HG03460 (cell line): ENCODE measurements at regions not wholly inside any gene's neighbourhood (a gene's known extent, or its start where the extent isn't known, plus 50 kb on each side); places are given as distances from the start of the nearest gene placed in this dataset.

Experiments used
- ATAC-seq: cut with Tn5 transposase; IDR thresholded peaks from one replicate; pipeline ENCODE4 v1.9.1; 2021; ENCODE audit not compliant: unreplicated experiment

DNA sequence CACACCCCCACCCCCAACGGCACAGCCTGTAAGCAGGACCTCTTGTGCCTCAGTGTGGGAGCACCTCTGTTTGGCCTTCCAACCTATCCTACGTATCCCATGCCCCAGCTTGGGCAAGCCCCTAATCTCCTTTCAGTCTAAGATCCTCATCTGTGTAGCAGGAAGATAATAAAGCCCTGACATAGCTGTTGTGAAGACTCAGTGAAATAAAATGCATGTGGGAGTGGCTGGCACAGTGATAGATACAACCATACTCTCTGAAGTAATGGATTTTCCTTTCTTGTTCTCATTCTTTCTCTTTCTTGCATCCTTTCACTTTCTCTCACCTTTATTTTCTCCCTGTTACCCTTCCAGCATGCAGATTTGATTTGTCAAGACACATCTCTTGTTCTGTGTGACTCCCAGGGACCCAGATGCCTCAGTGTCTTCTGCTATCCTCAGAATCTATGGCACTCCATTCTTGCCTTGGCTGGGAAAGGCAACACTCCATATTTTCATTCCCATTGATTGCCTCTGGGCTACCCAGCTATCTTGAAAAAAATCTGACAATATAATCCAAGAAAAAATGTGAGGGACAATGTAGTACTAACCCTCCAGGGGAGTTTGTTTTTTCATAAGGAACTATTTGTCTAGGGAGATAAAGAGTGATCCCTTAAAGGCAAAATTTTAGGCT is 207.2 kb upstream of the SETBP1 start:
- no peak for ATAC-seq

GRCh38 chr18:44474067-44474411 is 206.6 kb upstream of the SETBP1 start:
- ATAC-seq, result no peak

GRCh38 chr18:44474591-44474990 is 206.1 kb upstream of the SETBP1 start:
- ATAC-seq, result no peak

GRCh38 chr18:44482761-44483160 is 197.9 kb upstream of the SETBP1 start:
- ATAC-seq, result no peak

- no peak for ATAC-seq
Measured at GRCh38 chr18:44495151-44495550, 185.5 kb upstream of the SETBP1 start.

GRCh38 chr18:44497311-44497710 is 183.4 kb upstream of the SETBP1 start:
- ATAC-seq, result no peak

DNA sequence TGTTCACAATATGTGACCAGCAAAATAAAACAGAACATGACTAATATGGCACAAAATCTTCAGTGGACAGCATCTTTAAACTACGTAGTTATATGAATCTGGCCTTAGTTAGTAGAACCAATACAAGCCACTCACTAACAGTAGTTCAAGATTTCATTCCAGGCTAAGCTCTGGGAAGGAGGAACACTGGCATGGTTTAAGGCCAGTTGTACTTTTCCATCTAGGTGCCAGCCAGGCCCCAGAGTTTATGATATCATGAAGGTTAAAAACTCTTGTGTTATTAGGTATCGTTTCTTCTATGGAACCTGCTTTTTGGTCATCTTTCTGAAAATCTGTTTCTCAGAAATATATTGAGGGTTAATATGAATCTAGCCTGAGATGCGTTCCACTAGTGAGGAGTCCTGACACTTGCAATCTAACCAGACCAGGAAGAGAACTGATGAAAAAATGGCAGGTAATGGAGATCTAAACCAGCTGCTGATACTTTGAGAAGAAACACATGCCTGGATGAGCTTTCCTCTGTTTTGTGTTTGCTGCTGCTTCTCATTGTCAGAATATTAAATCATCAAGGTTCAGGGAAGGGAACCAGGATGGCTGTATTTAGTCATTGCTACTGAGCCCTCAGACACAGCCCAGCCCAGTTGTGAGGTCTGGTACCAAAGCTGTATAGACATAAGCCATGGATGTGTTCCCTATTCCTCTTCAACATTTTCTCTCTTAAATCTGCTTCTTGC is 182.8 kb upstream of the SETBP1 start:
- no peak for ATAC-seq

GRCh38 chr18:44500808-44501610 is 179.7 kb upstream of the SETBP1 start:
- ATAC-seq, result no peak

GRCh38 chr18:44502221-44502620 is 178.5 kb upstream of the SETBP1 start:
- ATAC-seq, result no peak

DNA sequence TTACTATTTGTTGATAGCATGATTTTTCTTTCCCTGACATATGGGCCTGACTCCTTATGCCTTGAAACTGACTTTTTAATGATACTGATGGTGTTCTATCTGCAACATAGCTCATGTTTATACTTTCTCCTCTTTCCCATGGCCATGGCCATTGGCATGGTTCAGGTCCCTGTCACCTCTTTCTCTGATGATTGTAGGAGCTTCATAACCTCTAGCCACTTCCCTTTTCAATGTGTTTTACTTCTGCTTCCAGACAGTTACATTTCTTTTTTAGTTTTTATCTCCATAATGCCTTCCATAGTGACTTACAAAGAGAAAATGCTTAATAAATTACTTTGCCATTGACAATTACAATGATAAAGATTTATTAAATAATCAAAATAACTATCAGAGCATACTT is 177.9 kb upstream of the SETBP1 start:
- ATAC-seq, result no peak

- ATAC-seq, result no peak
Measured at GRCh38 chr18:44503854-44504253, 176.8 kb upstream of the SETBP1 start.

- ATAC-seq, result peak; percentile 79
Measured at GRCh38 chr18:44507729-44508325, 172.9 kb upstream of the SETBP1 start.

DNA sequence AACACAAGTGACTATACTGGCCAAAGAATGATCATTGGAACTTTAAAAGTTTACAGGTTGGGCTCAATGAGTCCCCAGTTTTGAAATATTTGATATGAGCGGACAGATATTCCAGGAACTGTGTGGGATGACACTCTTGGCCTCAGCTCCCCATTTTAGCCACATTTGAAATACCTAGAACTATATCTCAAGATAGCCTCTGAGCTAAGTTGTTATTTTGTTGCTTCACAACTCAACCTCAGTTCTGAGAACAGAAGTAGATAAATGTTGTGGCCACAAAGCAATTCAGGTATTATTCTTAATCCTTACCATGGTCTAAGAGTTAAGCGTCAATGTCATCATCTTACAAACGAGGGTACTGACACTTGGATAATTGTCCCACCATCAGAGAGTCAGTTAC is 172.2 kb upstream of the SETBP1 start:
- ATAC-seq, result no peak

GRCh38 chr18:44509048-44509447 is 171.6 kb upstream of the SETBP1 start:
- ATAC-seq, result no peak

DNA sequence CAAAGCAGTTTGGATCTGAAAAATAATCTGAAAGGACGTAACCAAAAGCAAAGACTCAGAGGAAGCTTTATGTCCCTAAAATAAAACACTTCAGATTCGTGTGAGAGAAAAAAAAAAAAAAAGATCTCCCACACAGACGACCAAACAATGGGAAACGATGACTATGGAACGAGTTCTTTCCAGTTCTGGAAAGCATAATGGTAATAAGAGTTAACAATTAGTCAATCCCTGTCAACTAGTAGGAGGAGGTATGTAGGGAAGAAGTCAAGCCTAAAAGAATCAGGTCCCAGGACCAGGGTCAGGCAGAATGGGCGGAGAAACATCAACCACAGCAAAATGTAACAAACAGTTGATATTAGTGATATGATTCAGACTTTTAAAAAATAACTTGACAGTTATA is 170.3 kb upstream of the SETBP1 start:
- no peak for ATAC-seq

DNA sequence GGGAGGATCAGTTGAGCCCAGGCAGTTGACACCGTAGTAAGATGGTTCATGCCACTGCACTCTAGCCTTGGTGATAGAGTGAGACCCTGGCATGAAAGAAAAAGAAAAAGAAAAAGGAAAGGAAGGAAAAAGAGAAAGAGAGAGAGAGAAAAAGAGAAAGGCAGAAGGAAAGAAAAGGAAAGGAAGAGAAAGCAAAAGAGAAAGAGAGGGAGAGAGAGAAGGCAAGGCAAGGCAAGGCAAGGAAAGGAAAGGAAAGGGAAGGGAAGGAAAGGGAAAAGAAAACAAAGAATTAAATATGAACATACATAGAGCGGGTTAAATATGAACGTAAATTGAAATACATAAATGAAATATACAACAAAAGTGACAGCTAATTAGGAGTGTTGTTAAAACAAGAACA is 167.5 kb upstream of the SETBP1 start:
- ATAC-seq, result no peak

DNA sequence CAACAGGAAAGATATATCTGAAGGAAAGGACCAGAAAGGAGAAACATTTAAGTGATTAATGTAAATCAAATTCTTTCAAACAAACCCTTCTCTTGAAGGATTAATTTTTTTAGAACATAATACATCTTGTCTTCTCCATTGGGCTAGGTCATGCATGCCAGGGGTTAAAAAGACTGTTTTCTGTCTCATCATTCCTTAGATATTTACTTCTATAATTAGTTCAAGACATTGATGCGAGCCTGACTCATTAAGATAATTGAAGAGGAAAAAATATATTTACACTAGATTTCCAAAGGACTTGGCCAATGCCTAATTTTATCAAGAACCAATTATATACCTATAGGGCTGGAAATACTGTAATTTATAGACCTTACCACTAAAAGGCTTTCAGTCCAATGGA is 166.6 kb upstream of the SETBP1 start:
- ATAC-seq, result no peak

DNA sequence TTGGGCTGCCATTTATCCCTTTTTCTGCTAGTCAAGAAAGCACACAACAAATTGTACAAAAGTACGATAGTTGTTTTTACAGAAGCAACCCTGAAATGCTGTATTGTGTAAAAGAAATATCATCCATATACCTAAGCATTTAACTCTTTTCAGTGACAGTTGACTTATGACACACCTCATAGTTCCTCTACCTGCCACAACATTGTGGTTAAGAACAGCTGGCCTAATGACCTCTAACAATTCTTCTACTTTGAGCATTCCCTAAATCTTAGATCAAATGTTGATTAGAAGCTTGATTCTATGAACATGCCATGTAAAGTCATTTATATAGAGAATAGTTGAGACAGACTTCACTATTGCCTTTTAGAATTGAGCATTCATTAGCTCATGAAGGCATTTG is 165.9 kb upstream of the SETBP1 start:
- ATAC-seq, result no peak

GRCh38 chr18:44516450-44516849 is 164.2 kb upstream of the SETBP1 start:
- ATAC-seq, result no peak

- no peak for ATAC-seq
Measured at GRCh38 chr18:44517136-44517535, 163.6 kb upstream of the SETBP1 start.

DNA sequence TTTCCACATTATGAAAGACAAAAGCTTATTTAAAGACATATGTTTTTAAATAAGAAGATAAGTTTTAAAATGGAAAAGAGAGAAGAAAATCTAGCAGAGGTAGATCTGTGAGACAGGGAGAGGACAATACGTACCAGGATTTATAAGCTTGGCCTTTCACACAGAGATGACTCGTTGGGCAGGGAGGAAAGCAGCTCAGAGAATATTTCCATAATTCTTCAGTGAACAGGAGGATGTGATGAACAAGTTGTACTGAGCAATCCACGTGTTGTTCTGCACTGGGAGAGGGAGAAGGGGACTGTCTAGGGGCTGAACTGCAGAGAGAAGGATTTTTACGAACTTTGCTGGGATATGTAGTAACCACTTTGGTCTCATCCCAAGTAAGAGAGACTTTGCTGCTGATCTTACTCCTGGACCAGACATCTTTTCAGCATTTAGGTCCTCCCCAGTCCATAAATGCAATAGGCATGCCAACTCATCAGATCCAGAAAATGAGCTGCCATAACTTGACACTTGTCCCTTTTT is 162.5 kb upstream of the SETBP1 start:
- no peak for ATAC-seq
